HG03139 (cell line): ENCODE measurements at regions not wholly inside any gene's neighbourhood (a gene's known extent, or its start where the extent isn't known, plus 50 kb on each side); places are given as distances from the start of the nearest gene placed in this dataset.

ENCODE experiments used
- ATAC-seq: cut with Tn5 transposase; IDR thresholded peaks from one replicate; pipeline ENCODE4 v1.9.1; 2021; ENCODE audit not compliant: unreplicated experiment

- ATAC-seq, result no peak
Measured at GRCh38 chr4:59223292-59223941, 1976.7 kb upstream of the ADGRL3 start.

GRCh38 chr4:59238212-59238611 is 1961.9 kb upstream of the ADGRL3 start:
- ATAC-seq, result no peak

- ATAC-seq, result no peak
Measured at GRCh38 chr4:59240011-59240410, 1960.1 kb upstream of the ADGRL3 start.

- no peak for ATAC-seq
Measured at GRCh38 chr4:59243038-59243437, 1957.1 kb upstream of the ADGRL3 start.

- ATAC-seq, result no peak
Measured at GRCh38 chr4:59247032-59247431, 1953.1 kb upstream of the ADGRL3 start.

- no peak for ATAC-seq
Measured at GRCh38 chr4:59248313-59248712, 1951.8 kb upstream of the ADGRL3 start.

- ATAC-seq, result no peak
Measured at GRCh38 chr4:59249110-59249509, 1951.0 kb upstream of the ADGRL3 start.

GRCh38 chr4:59258002-59258401 is 1942.1 kb upstream of the ADGRL3 start:
- ATAC-seq, result no peak

- no peak for ATAC-seq
Measured at GRCh38 chr4:59307609-59308008, 1892.5 kb upstream of the ADGRL3 start.

GRCh38 chr4:59314637-59315036 is 1885.5 kb upstream of the ADGRL3 start:
- ATAC-seq, result no peak

- ATAC-seq, result no peak
Measured at GRCh38 chr4:59339631-59340030, 1860.5 kb upstream of the ADGRL3 start.

GRCh38 chr4:59341506-59341905 is 1858.6 kb upstream of the ADGRL3 start:
- ATAC-seq, result no peak

- no peak for ATAC-seq
Measured at GRCh38 chr4:59348949-59349348, 1851.2 kb upstream of the ADGRL3 start.

GRCh38 chr4:59369229-59369628 is 1830.9 kb upstream of the ADGRL3 start:
- ATAC-seq, result no peak

- ATAC-seq, result no peak
Measured at GRCh38 chr4:59374416-59374815, 1825.7 kb upstream of the ADGRL3 start.

- ATAC-seq, result no peak
Measured at GRCh38 chr4:59380841-59381366, 1819.2 kb upstream of the ADGRL3 start.

- no peak for ATAC-seq
Measured at GRCh38 chr4:59381591-59381990, 1818.5 kb upstream of the ADGRL3 start.

- ATAC-seq, result no peak
Measured at GRCh38 chr4:59387759-59388758, 1812.1 kb upstream of the ADGRL3 start.

- no peak for ATAC-seq
Measured at GRCh38 chr4:59393780-59394179, 1806.3 kb upstream of the ADGRL3 start.

GRCh38 chr4:59400334-59400733 is 1799.8 kb upstream of the ADGRL3 start:
- ATAC-seq, result no peak

GRCh38 chr4:59409647-59410046 is 1790.5 kb upstream of the ADGRL3 start:
- ATAC-seq, result no peak

- no peak for ATAC-seq
Measured at GRCh38 chr4:59412739-59413138, 1787.4 kb upstream of the ADGRL3 start.
